PFSK-1 (cell line): ENCODE measurements at regions not wholly inside any gene's neighbourhood (a gene's known extent, or its start where the extent isn't known, plus 50 kb on each side); places are given as distances from the start of the nearest gene placed in this dataset.

Experiments
- FOXP2 ChIP-seq: optimal IDR thresholded peaks from 2 replicates; pipeline ENCODE3; 2011; ENCODE audit warnings: borderline replicate concordance, control low read depth, inconsistent platforms; ENCODE audit not compliant: insufficient read depth; ENCODE audit errors: extremely low read length, extremely low read depth
- POLR2AphosphoS5 ChIP-seq: IDR thresholded peaks from 2 replicates; pipeline ENCODE4 v1.6.1; 2012; ENCODE audit warnings: low read depth, mild to moderate bottlenecking, control low read depth, low read length, moderate library complexity
- SIN3A ChIP-seq: IDR thresholded peaks from 2 replicates; pipeline ENCODE4 v1.6.1; 2012; ENCODE audit warnings: mild to moderate bottlenecking, low read length, moderate library complexity, borderline replicate concordance; ENCODE audit not compliant: insufficient read depth
- TAF1 ChIP-seq: IDR thresholded peaks from 2 replicates; pipeline ENCODE4 v1.6.1; 2012; ENCODE audit warnings: low read length, control low read depth, borderline replicate concordance; ENCODE audit not compliant: insufficient read depth
- TF ChIP-seq, protein P1 (sequence below), 2 experiments: IDR thresholded peaks; 2 replicates each; pipeline versions ENCODE4 v1.6.1 to v1.8.0; 2011 to 2012; ENCODE audit warnings: low read depth in 2 of 2, low read length in 2 of 2, control low read depth in 1 of 2, inconsistent platforms in 1 of 2, mild to moderate bottlenecking in 1 of 2, moderate library complexity in 1 of 2; ENCODE audit not compliant: insufficient read depth in 1 of 2

DNA sequence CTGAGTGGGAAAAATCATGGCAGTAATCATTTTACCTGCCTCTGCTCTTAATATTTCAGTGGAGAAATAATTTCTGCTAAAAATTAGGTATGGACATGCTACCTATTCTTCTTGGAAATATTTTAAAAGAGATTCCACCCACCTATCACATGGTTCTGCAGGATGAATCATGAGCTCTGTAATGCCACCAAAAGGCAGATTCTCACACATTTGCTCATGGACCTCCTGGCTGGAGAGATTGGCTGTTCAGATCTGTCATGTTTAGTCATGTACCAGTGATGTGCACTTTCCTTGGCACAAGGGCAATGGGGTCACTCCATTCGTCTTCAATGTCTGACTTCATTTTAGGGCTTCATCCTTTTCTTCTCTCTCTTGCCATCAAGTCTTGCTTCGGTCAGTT is 101.8 kb upstream of the MBNL2 start:
- TF ChIP-seq SIN3A (no peak), TAF1 (no peak)

GRCh38 chr13:97120976-97121375 is 101.2 kb upstream of the MBNL2 start:
- TF ChIP-seq TAF1 (no peak), POLR2AphosphoS5 (no peak), SIN3A (no peak), FOXP2 (no peak)
- TF ChIP-seq, protein P1, sequence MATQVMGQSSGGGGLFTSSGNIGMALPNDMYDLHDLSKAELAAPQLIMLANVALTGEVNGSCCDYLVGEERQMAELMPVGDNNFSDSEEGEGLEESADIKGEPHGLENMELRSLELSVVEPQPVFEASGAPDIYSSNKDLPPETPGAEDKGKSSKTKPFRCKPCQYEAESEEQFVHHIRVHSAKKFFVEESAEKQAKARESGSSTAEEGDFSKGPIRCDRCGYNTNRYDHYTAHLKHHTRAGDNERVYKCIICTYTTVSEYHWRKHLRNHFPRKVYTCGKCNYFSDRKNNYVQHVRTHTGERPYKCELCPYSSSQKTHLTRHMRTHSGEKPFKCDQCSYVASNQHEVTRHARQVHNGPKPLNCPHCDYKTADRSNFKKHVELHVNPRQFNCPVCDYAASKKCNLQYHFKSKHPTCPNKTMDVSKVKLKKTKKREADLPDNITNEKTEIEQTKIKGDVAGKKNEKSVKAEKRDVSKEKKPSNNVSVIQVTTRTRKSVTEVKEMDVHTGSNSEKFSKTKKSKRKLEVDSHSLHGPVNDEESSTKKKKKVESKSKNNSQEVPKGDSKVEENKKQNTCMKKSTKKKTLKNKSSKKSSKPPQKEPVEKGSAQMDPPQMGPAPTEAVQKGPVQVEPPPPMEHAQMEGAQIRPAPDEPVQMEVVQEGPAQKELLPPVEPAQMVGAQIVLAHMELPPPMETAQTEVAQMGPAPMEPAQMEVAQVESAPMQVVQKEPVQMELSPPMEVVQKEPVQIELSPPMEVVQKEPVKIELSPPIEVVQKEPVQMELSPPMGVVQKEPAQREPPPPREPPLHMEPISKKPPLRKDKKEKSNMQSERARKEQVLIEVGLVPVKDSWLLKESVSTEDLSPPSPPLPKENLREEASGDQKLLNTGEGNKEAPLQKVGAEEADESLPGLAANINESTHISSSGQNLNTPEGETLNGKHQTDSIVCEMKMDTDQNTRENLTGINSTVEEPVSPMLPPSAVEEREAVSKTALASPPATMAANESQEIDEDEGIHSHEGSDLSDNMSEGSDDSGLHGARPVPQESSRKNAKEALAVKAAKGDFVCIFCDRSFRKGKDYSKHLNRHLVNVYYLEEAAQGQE (IDR thresholded peaks at IDR 0.05; ENCODE audit: insufficient read depth in 1 of 2, low read depth in 2 of 2, low read length in 2 of 2), result no peak

DNA sequence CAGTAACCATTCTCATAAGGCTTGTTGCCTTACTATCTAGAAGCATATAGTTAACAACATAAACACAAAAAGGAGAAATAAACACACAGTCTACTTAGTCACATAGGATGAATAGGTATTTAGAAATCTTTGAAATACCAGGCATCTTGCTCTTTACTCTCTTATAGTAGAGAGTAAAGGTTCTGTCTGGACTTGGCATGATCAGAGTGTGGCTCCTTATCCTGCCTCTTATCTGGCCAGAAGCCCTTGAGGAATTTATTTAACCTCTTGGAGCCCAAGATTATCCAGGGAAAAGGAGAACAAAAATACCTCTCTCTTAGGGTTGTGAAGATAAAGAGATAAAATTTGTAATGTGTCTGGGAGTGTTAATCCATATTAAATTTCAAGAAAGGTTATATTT is 100.2 kb upstream of the MBNL2 start:
- TF ChIP-seq, protein P1 (IDR thresholded peaks at IDR 0.05; ENCODE audit: insufficient read depth in 1 of 2, low read depth in 2 of 2, low read length in 2 of 2), result no peak
- TF ChIP-seq TAF1 (no peak), FOXP2 (no peak), POLR2AphosphoS5 (no peak), SIN3A (no peak)

- no peak for TF ChIP-seq POLR2AphosphoS5
- no peak for TF ChIP-seq SIN3A
- no peak for TF ChIP-seq TAF1
- TF ChIP-seq, protein P1 (IDR thresholded peaks at IDR 0.05; ENCODE audit: insufficient read depth in 1 of 2, low read depth in 2 of 2, low read length in 2 of 2), result no peak
- no peak for TF ChIP-seq FOXP2
Measured at GRCh38 chr13:97122381-97122996, 99.6 kb upstream of the MBNL2 start.

DNA sequence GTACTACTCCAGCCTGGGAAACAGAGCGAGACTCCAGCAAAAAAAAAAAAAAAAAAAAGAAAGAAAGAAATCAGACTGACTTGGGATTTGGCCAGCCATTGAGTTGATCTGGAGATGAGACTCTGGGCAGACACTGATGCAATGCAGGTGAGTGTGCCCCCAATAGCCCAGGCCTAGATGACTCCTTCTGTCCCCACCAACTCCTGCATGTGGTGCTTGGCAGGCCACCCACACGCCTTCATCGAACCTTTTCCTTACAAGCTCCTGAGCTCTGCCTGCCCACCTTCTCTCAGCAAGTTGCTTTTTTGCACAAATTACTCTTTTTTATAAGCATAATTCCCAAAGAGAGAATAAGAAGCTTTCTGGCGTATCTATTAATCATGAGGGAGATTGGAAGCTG is 97.9 kb upstream of the MBNL2 start:
- TF ChIP-seq FOXP2 (no peak), TAF1 (no peak), SIN3A (no peak), POLR2AphosphoS5 (no peak)
- TF ChIP-seq, protein P1 (IDR thresholded peaks at IDR 0.05; ENCODE audit: insufficient read depth in 1 of 2, low read depth in 2 of 2, low read length in 2 of 2), result no peak
